Kidney glomerular epithelial cell (primary cell): ENCODE measurements at regions not wholly inside any gene's neighbourhood (a gene's known extent, or its start where the extent isn't known, plus 50 kb on each side); places are given as distances from the start of the nearest gene placed in this dataset.

Source experiments
- DNase-seq: peaks from one replicate; lab custom pipeline; 2025; lab: John Stamatoyannopoulos, UW

GRCh38 chr17:17417718-17418181, 59.0 kb upstream of the MED9 start:
- no peak for DNase-seq

- DNase-seq: no peak
These were observed 57.6 kb upstream of the MED9 start for GRCh38 chr17:17419166-17419565.

GRCh38 chr17:17419631-17420030, 57.2 kb upstream of the MED9 start:
- DNase-seq: no peak

GRCh38 chr17:17420082-17420481, 56.7 kb upstream of the MED9 start:
- DNase-seq: no peak

- no peak for DNase-seq
These were observed 56.1 kb upstream of the MED9 start for GRCh38 chr17:17420561-17421269.

- no peak for DNase-seq
These were observed 55.2 kb upstream of the MED9 start for GRCh38 chr17:17421346-17422216.

- no peak for DNase-seq
These were observed 54.6 kb upstream of the MED9 start for GRCh38 chr17:17422217-17422610.

- DNase-seq: no peak
These were observed 54.2 kb upstream of the MED9 start for GRCh38 chr17:17422641-17423040.

GRCh38 chr17:17423656-17424055, 53.1 kb upstream of the MED9 start:
- no peak for DNase-seq

- DNase-seq: no peak
These were observed 52.2 kb upstream of the MED9 start for GRCh38 chr17:17424552-17424951.

- DNase-seq: no peak
These were observed 51.8 kb upstream of the MED9 start for GRCh38 chr17:17425005-17425404.

GRCh38 chr17:17425591-17425990, 51.2 kb upstream of the MED9 start:
- no peak for DNase-seq

GRCh38 chr17:17426184-17426583, 50.6 kb upstream of the MED9 start:
- no peak for DNase-seq
